ENCODE measurements at regions not wholly inside any gene's neighbourhood (a gene's known extent, or its start where the extent isn't known, plus 50 kb on each side); places are given as distances from the start of the nearest gene placed in this dataset.

DNA sequence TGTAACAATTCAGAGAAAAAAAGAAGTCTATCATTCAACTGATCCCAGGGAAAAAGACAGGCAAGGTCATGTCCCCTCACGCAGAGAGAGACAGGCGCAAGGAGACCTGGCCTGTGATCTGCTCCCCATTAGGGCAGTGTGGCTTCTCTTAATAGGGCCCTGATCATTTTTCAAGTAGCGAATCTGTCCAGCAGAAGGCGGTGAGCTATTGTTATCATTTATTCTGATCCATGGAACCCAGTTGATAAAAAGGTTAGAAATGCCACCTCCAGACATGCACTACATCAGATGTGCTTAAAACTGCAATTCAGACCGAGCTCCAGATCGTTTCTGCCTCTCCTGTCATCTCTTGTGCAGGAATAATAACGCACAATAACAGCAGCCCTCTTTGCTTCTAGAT, 1025.6 kb upstream of the PIK3C3 start:
- no peaks in the 10 kb centered on the region for H3K27me3 Mint-ChIP-seq
- H3K36me3 Mint-ChIP-seq (ENCODE audit: low read depth): no peaks in the 10 kb centered on the region
- intact Hi-C loops (cut with DNase I, micrococcal nuclease): no loop called here
- no peak overlapping the region for H3K27ac Mint-ChIP-seq
- no peak overlapping the region for H3K4me3 Mint-ChIP-seq
- CTCF ChIA-PET: no interaction called here
- H3K4me1 Mint-ChIP-seq: no peaks in the 10 kb centered on the region
- POLR2A ChIA-PET: no interaction called here
- H3K9me3 Mint-ChIP-seq (ENCODE audit: low read depth): peaks cover 10% of the 10 kb centered on the region
- DNase-seq (no peak), ATAC-seq (no peak)

DNA sequence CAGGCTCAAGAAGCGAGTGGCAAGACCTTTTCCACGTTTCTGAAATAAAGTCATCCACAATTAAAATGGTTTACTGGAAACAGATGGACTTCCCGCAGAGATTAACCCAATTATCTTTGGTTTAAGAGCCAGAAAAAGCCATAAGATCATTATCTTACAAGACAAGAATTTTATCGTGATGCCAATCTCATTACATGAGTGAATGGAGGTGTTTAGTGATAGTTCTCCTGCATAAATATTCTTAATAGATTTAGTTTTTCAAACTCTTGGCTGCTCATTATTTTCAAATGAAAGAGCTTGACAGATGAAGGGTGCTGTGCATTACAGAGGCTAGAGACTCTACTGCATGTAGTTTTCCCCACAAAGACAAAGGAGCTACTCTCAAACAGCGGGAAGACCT, 1028.4 kb upstream of the PIK3C3 start:
- H3K27me3 Mint-ChIP-seq: no peaks in the 10 kb centered on the region
- no peak overlapping the region for H3K27ac Mint-ChIP-seq
- ChIA-PET CTCF (no interaction called here), POLR2A (no interaction called here)
- no peaks in the 10 kb centered on the region for H3K36me3 Mint-ChIP-seq (ENCODE audit: low read depth)
- no peak for ATAC-seq
- no peaks in the 10 kb centered on the region for H3K4me1 Mint-ChIP-seq
- H3K9me3 Mint-ChIP-seq (ENCODE audit: low read depth): peaks cover 10% of the 10 kb centered on the region
- H3K4me3 Mint-ChIP-seq: no peak overlapping the region
- no peak for DNase-seq
- intact Hi-C loops (cut with DNase I, micrococcal nuclease): no loop called here

DNA sequence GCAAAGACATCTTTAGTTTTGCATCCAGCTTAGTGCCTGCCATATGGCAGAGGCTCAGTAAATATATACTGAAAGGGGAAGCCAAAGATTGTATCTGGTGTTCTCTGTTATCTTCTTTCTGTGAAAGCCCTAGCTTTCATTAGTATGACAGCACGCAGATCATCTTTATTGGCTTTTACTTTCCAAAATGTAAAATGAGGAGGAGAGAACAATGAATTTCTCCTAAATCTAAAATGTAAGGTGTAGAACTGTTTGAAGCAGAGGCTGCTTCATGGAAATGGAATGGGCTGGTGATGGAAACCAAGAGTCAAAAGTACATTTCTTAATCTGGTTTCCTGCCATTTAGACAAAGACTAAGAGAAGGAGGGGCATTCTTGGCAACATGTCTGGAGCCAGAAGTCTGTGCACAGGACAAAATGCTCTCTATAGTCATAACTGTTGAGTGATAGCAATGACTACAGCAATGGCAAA, 1029.9 kb upstream of the PIK3C3 start:
- H3K36me3 Mint-ChIP-seq (ENCODE audit: low read depth): no peaks in the 10 kb centered on the region
- no peak overlapping the region for H3K27ac Mint-ChIP-seq
- POLR2A ChIA-PET: no interaction called here
- CTCF ChIA-PET: no interaction called here
- ATAC-seq (no peak), DNase-seq (no peak)
- H3K9me3 Mint-ChIP-seq (ENCODE audit: low read depth): peaks cover 10% of the 10 kb centered on the region
- intact Hi-C loops (cut with DNase I, micrococcal nuclease): no loop called here
- H3K4me3 Mint-ChIP-seq: no peak overlapping the region
- no peaks in the 10 kb centered on the region for H3K27me3 Mint-ChIP-seq
- H3K4me1 Mint-ChIP-seq: no peaks in the 10 kb centered on the region

- peaks cover 6% of the 10 kb centered on the region for H3K9me3 Mint-ChIP-seq (ENCODE audit: low read depth)
- ATAC-seq: no peak
- H3K36me3 Mint-ChIP-seq (ENCODE audit: low read depth): no peaks in the 10 kb centered on the region
- H3K4me3 Mint-ChIP-seq: no peak overlapping the region
- no peaks in the 10 kb centered on the region for H3K4me1 Mint-ChIP-seq
- no peaks in the 10 kb centered on the region for H3K27me3 Mint-ChIP-seq
- H3K27ac Mint-ChIP-seq: no peak overlapping the region
- ChIA-PET CTCF (interaction anchor here (1.2 kb wide), 1 partner anchor 13 kb away, joined by 3 read pairs; no protein-coding TSS in a partner anchor), POLR2A (no interaction called here)
- DNase-seq: no peak
- intact Hi-C loops (cut with DNase I, micrococcal nuclease): no loop called here
Measured at GRCh38 chr18:40921845-40922629, 1033.0 kb upstream of the PIK3C3 start.

DNA sequence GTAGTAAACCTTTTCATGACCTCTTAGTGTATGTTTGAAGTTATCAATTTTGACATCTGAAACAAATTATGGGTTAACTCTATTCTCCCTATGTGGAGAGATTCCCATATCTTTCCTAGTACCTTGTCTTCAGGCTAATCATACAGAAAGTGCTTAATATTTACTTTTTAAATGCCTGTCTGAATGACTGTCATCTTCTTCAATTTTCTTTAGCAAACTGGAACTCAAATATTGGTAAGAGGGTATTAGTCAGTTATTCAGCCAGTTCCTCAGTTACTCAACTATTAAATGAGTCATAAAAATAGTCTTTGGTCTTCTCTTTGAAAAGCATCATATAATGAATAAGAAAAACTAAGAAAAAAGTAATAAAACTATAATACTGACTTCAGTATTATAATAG, 1038.0 kb upstream of the PIK3C3 start:
- DNase-seq (no peak), ATAC-seq (no peak)
- no peak overlapping the region for H3K4me3 Mint-ChIP-seq
- no peaks in the 10 kb centered on the region for H3K4me1 Mint-ChIP-seq
- ChIA-PET POLR2A (no interaction called here), CTCF (no interaction called here)
- peaks cover 9% of the 10 kb centered on the region for H3K9me3 Mint-ChIP-seq (ENCODE audit: low read depth)
- no peaks in the 10 kb centered on the region for H3K27me3 Mint-ChIP-seq
- intact Hi-C loops (cut with DNase I, micrococcal nuclease): no loop called here
- no peaks in the 10 kb centered on the region for H3K36me3 Mint-ChIP-seq (ENCODE audit: low read depth)
- no peak overlapping the region for H3K27ac Mint-ChIP-seq

- Mint-ChIP-seq H3K27me3 (no peaks in the 10 kb centered on the region), H3K36me3 (ENCODE audit: low read depth) (no peaks in the 10 kb centered on the region), H3K4me1 (no peaks in the 10 kb centered on the region), H3K9me3 (ENCODE audit: low read depth) (peaks cover 9% of the 10 kb centered on the region), H3K4me3 (no peak overlapping the region), H3K27ac (no peak overlapping the region)
- ChIA-PET CTCF (no interaction called here), POLR2A (no interaction called here)
- intact Hi-C loops (cut with DNase I, micrococcal nuclease): no loop called here
- no peak for ATAC-seq
- DNase-seq: no peak
Measured at GRCh38 chr18:40915724-40916123, 1039.3 kb upstream of the PIK3C3 start.

- DNase-seq (no peak), ATAC-seq (no peak)
- no peaks in the 10 kb centered on the region for H3K27me3 Mint-ChIP-seq
- ChIA-PET CTCF (no interaction called here), POLR2A (no interaction called here)
- no peak overlapping the region for H3K4me3 Mint-ChIP-seq
- no peaks in the 10 kb centered on the region for H3K36me3 Mint-ChIP-seq (ENCODE audit: low read depth)
- intact Hi-C loops (cut with DNase I, micrococcal nuclease): no loop called here
- no peaks in the 10 kb centered on the region for H3K4me1 Mint-ChIP-seq
- peaks cover 7% of the 10 kb centered on the region for H3K9me3 Mint-ChIP-seq (ENCODE audit: low read depth)
- H3K27ac Mint-ChIP-seq: no peak overlapping the region
Measured at GRCh38 chr18:40911582-40912254, 1043.3 kb upstream of the PIK3C3 start.

- H3K27me3 Mint-ChIP-seq: no peaks in the 10 kb centered on the region
- H3K4me3 Mint-ChIP-seq: no peak overlapping the region
- CTCF ChIA-PET: no interaction called here
- DNase-seq: no peak
- intact Hi-C loops (cut with DNase I, micrococcal nuclease): no loop called here
- POLR2A ChIA-PET: no interaction called here
- peaks cover 7% of the 10 kb centered on the region for H3K9me3 Mint-ChIP-seq (ENCODE audit: low read depth)
- no peaks in the 10 kb centered on the region for H3K36me3 Mint-ChIP-seq (ENCODE audit: low read depth)
- ATAC-seq: no peak
- H3K4me1 Mint-ChIP-seq: no peaks in the 10 kb centered on the region
- no peak overlapping the region for H3K27ac Mint-ChIP-seq
Measured at GRCh38 chr18:40911041-40911440, 1044.0 kb upstream of the PIK3C3 start.

GRCh38 chr18:40907842-40908241, 1047.2 kb upstream of the PIK3C3 start:
- CTCF ChIA-PET: no interaction called here
- no peaks in the 10 kb centered on the region for H3K4me1 Mint-ChIP-seq
- POLR2A ChIA-PET: no interaction called here
- peaks cover 3% of the 10 kb centered on the region for H3K9me3 Mint-ChIP-seq (ENCODE audit: low read depth)
- DNase-seq (no peak), ATAC-seq (no peak)
- no peaks in the 10 kb centered on the region for H3K27me3 Mint-ChIP-seq
- no peaks in the 10 kb centered on the region for H3K36me3 Mint-ChIP-seq (ENCODE audit: low read depth)
- intact Hi-C loops (cut with DNase I, micrococcal nuclease): no loop called here
- no peak overlapping the region for H3K27ac Mint-ChIP-seq
- H3K4me3 Mint-ChIP-seq: no peak overlapping the region

DNA sequence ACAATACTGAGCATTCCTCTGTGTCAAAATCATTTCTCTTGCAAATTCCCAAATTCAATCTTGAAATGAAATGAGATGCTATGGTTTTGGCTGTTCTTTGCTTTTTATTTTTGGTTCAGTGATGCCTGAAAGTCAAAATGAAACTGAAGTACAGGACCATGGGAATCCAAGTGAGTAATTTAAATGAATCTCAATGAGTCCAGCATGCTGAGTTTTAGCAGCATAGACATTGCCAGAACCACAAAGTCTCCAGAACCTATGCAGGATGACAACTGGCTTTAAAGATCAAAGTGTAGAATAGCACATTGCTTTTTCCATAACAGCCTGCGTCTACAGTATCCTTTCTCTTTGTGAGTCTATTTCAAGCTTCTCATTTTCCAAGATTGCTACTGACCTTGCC, 1050.7 kb upstream of the PIK3C3 start:
- ATAC-seq: no peak
- POLR2A ChIA-PET: no interaction called here
- CTCF ChIA-PET: no interaction called here
- intact Hi-C loops (cut with DNase I, micrococcal nuclease): no loop called here
- Mint-ChIP-seq H3K27ac (no peak overlapping the region), H3K36me3 (ENCODE audit: low read depth) (no peaks in the 10 kb centered on the region), H3K9me3 (ENCODE audit: low read depth) (peaks cover 7% of the 10 kb centered on the region), H3K27me3 (no peaks in the 10 kb centered on the region), H3K4me1 (no peaks in the 10 kb centered on the region), H3K4me3 (no peak overlapping the region)
- no peak for DNase-seq

GRCh38 chr18:40902436-40902835, 1052.6 kb upstream of the PIK3C3 start:
- ChIA-PET CTCF (no interaction called here), POLR2A (no interaction called here)
- Mint-ChIP-seq H3K27ac (no peak overlapping the region), H3K9me3 (ENCODE audit: low read depth) (peaks cover 4% of the 10 kb centered on the region), H3K4me3 (no peak overlapping the region), H3K4me1 (no peaks in the 10 kb centered on the region), H3K36me3 (ENCODE audit: low read depth) (no peaks in the 10 kb centered on the region), H3K27me3 (no peaks in the 10 kb centered on the region)
- DNase-seq (no peak), ATAC-seq (no peak)
- intact Hi-C loops (cut with DNase I, micrococcal nuclease): no loop called here

DNA sequence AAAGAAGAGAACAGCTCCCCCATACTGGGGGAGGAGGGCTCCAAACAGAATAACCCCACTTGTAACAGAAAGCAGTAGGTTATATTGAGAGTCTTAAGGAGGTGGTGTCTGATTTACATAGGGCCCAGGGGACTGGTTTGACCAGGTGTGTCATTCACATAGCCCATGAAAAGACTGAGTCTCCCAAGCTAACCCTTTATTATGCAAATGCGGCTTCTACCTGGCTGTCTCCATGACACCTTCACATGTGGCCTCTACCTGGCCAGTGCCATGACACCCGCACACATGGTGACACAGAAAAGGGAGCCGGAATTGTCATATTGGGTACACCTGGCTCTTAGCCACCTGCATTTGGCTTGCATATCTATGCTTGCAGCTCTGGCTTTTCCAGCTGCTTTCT, 1057.2 kb upstream of the PIK3C3 start:
- Mint-ChIP-seq H3K4me3 (no peak overlapping the region), H3K36me3 (ENCODE audit: low read depth) (no peaks in the 10 kb centered on the region), H3K27me3 (no peaks in the 10 kb centered on the region), H3K9me3 (ENCODE audit: low read depth) (peaks cover 6% of the 10 kb centered on the region), H3K4me1 (no peaks in the 10 kb centered on the region), H3K27ac (no peak overlapping the region)
- ChIA-PET CTCF (interaction anchor here (0.6 kb wide), 1 partner anchor 214 kb away, joined by 3 read pairs; no protein-coding TSS in a partner anchor), POLR2A (no interaction called here)
- ATAC-seq (no peak), DNase-seq (no peak)
- intact Hi-C loops (cut with DNase I, micrococcal nuclease): no loop called here

Measured in activated CD4-positive, alpha-beta T cell treated with anti-CD3 and anti-CD28 coated beads for 36 hours (primary cell).